ENCODE measurements at regions not wholly inside any gene's neighbourhood (a gene's known extent, or its start where the extent isn't known, plus 50 kb on each side); places are given as distances from the start of the nearest gene placed in this dataset.

- no peaks in the 10 kb centered on the region for H3K79me2 ChIP-seq (ENCODE audit: insufficient read depth, low read length)
- H3K27ac ChIP-seq (ENCODE audit: low read depth, low read length) = no peak overlapping the region
- no peaks in the 10 kb centered on the region for H3K27me3 ChIP-seq (ENCODE audit: insufficient read depth, low read length)
- H3K36me3 ChIP-seq (ENCODE audit: insufficient read depth, low read length) = no peaks in the 10 kb centered on the region
- H3K4me2 ChIP-seq (ENCODE audit: low read length) = no peak overlapping the region
- Mint-ChIP-seq H3K4me3 (ENCODE audit: unreplicated experiment) (no peak overlapping the region), H3K27ac (ENCODE audit: unreplicated experiment) (no peak overlapping the region), H3K4me1 (ENCODE audit: low read depth, unreplicated experiment) (peaks cover 6% of the 10 kb centered on the region), H3K27me3 (ENCODE audit: low read depth, unreplicated experiment) (peaks cover 2% of the 10 kb centered on the region), H3K9me3 (ENCODE audit: unreplicated experiment) (no peaks in the 10 kb centered on the region), H3K36me3 (ENCODE audit: low read depth, unreplicated experiment) (no peaks in the 10 kb centered on the region)
- DNase-seq (ENCODE audit: low read depth) = no peak
- peaks cover 3% of the 10 kb centered on the region for H3K9me3 ChIP-seq (ENCODE audit: insufficient read depth, low read depth, low read length)
- H2AFZ ChIP-seq (ENCODE audit: low read depth, low read length) = no peak overlapping the region
- no peak overlapping the region for H3K9ac ChIP-seq (ENCODE audit: low read length)
- no peaks in the 10 kb centered on the region for H3K4me1 ChIP-seq (ENCODE audit: insufficient read depth, low read length)
- TF ChIP-seq EZH2 (IDR thresholded peaks at IDR 0.05; ENCODE audit: insufficient read depth, low read length) = no peak
- no peak for TF ChIP-seq CTCF (IDR thresholded peaks at IDR 0.05; ENCODE audit: insufficient read depth, low read depth, low read length)
- no peaks in the 10 kb centered on the region for H4K20me1 ChIP-seq (ENCODE audit: insufficient read depth, low read length)
- peak; percentile 5 for FAIRE-seq
- H3K4me3 ChIP-seq (ENCODE audit: insufficient read depth, low read depth, low read length) = no peak overlapping the region
Measured at GRCh38 chr11:28965819-28966218, 857.6 kb downstream of the METTL15 start.

- peak overlapping the region; percentile 53 for H3K27ac Mint-ChIP-seq (ENCODE audit: unreplicated experiment)
- TF ChIP-seq CTCF (IDR thresholded peaks at IDR 0.05; ENCODE audit: insufficient read depth, low read depth, low read length) (no peak), EZH2 (IDR thresholded peaks at IDR 0.05; ENCODE audit: insufficient read depth, low read length) (no peak)
- no peak overlapping the region for H3K4me3 Mint-ChIP-seq (ENCODE audit: unreplicated experiment)
- Histone ChIP-seq H3K4me3 (ENCODE audit: insufficient read depth, low read depth, low read length) (no peak overlapping the region), H3K36me3 (ENCODE audit: insufficient read depth, low read length) (no peaks in the 10 kb centered on the region), H3K9me3 (ENCODE audit: insufficient read depth, low read depth, low read length) (peaks cover 3% of the 10 kb centered on the region), H3K27ac (ENCODE audit: low read depth, low read length) (no peak overlapping the region), H3K4me1 (ENCODE audit: insufficient read depth, low read length) (no peaks in the 10 kb centered on the region), H2AFZ (ENCODE audit: low read depth, low read length) (no peak overlapping the region), H3K9ac (ENCODE audit: low read length) (no peak overlapping the region), H3K79me2 (ENCODE audit: insufficient read depth, low read length) (no peaks in the 10 kb centered on the region), H3K4me2 (ENCODE audit: low read length) (no peak overlapping the region), H4K20me1 (ENCODE audit: insufficient read depth, low read length) (no peaks in the 10 kb centered on the region), H3K27me3 (ENCODE audit: insufficient read depth, low read length) (no peaks in the 10 kb centered on the region)
- H3K36me3 Mint-ChIP-seq (ENCODE audit: low read depth, unreplicated experiment) = no peaks in the 10 kb centered on the region
- no peaks in the 10 kb centered on the region for H3K9me3 Mint-ChIP-seq (ENCODE audit: unreplicated experiment)
- H3K4me1 Mint-ChIP-seq (ENCODE audit: low read depth, unreplicated experiment) = peaks cover 4% of the 10 kb centered on the region
- FAIRE-seq (no peak), DNase-seq (ENCODE audit: low read depth) (peak; percentile 27)
- H3K27me3 Mint-ChIP-seq (ENCODE audit: low read depth, unreplicated experiment) = peaks cover 2% of the 10 kb centered on the region
Measured at GRCh38 chr11:28964811-28965210, 856.6 kb downstream of the METTL15 start.

- no peaks in the 10 kb centered on the region for H4K20me1 ChIP-seq (ENCODE audit: insufficient read depth, low read length)
- H3K27ac ChIP-seq (ENCODE audit: low read depth, low read length) = no peak overlapping the region
- no peaks in the 10 kb centered on the region for H3K27me3 ChIP-seq (ENCODE audit: insufficient read depth, low read length)
- Mint-ChIP-seq H3K27me3 (ENCODE audit: low read depth, unreplicated experiment) (peaks cover 2% of the 10 kb centered on the region), H3K4me3 (ENCODE audit: unreplicated experiment) (no peak overlapping the region), H3K27ac (ENCODE audit: unreplicated experiment) (no peak overlapping the region), H3K9me3 (ENCODE audit: unreplicated experiment) (no peaks in the 10 kb centered on the region), H3K4me1 (ENCODE audit: low read depth, unreplicated experiment) (peaks cover 4% of the 10 kb centered on the region), H3K36me3 (ENCODE audit: low read depth, unreplicated experiment) (no peaks in the 10 kb centered on the region)
- DNase-seq (ENCODE audit: low read depth) = peak; percentile 37
- H3K4me1 ChIP-seq (ENCODE audit: insufficient read depth, low read length) = no peaks in the 10 kb centered on the region
- H3K4me3 ChIP-seq (ENCODE audit: insufficient read depth, low read depth, low read length) = no peak overlapping the region
- H3K9me3 ChIP-seq (ENCODE audit: insufficient read depth, low read depth, low read length) = peaks cover 3% of the 10 kb centered on the region
- no peaks in the 10 kb centered on the region for H3K79me2 ChIP-seq (ENCODE audit: insufficient read depth, low read length)
- no peak overlapping the region for H3K4me2 ChIP-seq (ENCODE audit: low read length)
- H3K36me3 ChIP-seq (ENCODE audit: insufficient read depth, low read length) = no peaks in the 10 kb centered on the region
- no peak for FAIRE-seq
- H3K9ac ChIP-seq (ENCODE audit: low read length) = no peak overlapping the region
- H2AFZ ChIP-seq (ENCODE audit: low read depth, low read length) = no peak overlapping the region
- TF ChIP-seq EZH2 (IDR thresholded peaks at IDR 0.05; ENCODE audit: insufficient read depth, low read length) = no peak
- TF ChIP-seq CTCF (IDR thresholded peaks at IDR 0.05; ENCODE audit: insufficient read depth, low read depth, low read length) = no peak
Measured at GRCh38 chr11:28963187-28963586, 855.0 kb downstream of the METTL15 start.
